Right ventricle myocardium inferior (tissue), 1 donor: ENCODE measurements at regions not wholly inside any gene's neighbourhood (a gene's known extent, or its start where the extent isn't known, plus 50 kb on each side); places are given as distances from the start of the nearest gene placed in this dataset.

Experiments used
- ATAC-seq: fragments of 200-7000 bp; cut with Tn5 transposase; one replicate; pipeline ENCODE4 v1.9.1; 2020; ENCODE audit warnings: mild to moderate bottlenecking, moderate library complexity
- DNase-seq: peaks from one replicate; pipeline ENCODE4 v3.0.0; 2021; ENCODE audit errors: missing footprints
- intact Hi-C: fragments of 100-400 bp; cut with DNase I; formaldehyde crosslinking; loops from one replicate; pipeline ENCODE4 v1.11.0; 2022
- donor health status: DM: no; HTN: yes; CAD: no; lungs with severe emphysema.

DNA sequence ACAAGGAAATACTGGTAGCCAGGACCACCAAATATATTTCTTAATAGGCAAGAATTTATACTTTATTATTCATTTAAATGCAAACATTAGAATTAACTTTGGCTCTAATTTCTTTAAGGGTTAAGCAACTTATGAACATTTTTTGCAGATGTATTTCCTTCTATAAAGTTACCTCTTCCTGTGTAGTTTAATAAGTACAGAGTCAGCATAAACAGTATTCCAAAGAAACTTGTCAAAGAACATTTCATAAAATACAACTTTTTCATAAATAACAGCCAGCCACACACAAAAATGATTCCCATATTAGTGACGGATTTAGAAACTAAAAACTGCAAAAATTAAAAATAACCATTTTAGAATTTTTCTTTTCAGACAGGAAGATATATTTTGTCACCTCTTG, 723.2 kb downstream of the KCNJ2 start:
- ATAC-seq (no peak), DNase-seq (no peak)
- intact Hi-C loops = no loop called here

DNA sequence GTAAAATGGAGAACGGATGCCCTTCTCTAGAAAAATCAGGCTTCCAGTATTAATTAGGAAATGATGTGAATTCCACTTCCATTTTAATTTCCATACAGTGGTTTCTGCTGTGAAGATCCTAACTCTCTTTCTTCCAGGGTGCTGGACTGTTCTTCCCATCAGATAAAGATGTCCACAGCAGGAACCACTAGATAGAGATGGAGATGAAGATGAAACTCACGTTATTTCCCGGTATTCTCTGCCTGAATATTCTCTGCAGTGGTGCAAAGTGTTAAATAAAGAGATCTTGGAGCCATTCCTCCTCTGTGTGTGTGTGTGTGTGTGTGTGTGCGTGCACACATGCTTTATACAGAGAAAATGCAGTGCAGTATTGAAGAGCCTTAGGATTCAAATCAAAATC, 727.5 kb downstream of the KCNJ2 start:
- no peak for ATAC-seq
- no peak for DNase-seq
- intact Hi-C loops = no loop called here

DNA sequence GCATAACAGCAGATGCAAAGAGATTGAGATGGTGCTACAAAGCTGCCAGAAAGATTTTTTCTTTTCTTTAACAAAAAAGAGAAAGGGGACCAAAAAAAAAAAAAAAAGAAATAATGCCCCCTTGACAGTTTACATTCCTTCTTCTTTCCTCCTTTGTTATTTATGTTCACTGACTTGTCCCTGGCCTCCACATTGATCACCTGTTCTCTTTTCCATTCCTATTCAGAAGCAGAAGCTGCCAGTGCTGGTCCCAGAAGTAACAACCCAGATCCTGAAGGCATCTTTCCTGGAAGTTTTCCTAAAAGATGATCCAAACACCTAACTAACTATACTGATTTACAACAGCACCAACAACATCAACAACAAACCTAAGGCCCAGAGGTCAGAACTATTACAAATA, 728.1 kb downstream of the KCNJ2 start:
- no peak for ATAC-seq
- intact Hi-C loops = no loop called here
- DNase-seq = no peak

DNA sequence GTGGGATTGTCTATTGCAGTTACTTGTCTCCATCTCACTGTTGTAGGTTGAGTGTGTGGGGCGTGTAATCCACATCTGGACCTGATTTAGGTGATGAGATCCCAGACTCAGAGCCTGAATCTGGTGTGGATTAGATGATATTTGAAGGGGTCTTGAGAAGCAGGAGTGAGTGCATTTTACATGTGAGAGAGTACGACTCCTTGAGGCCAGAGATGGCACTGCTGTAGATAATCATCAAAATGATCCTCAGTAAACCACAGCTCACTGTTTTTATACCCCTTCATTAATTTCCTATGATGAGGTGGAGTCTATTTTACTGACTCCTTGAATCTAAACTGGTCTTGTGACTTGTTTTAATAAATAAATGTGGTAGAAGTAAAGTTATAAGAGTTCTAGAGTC, 732.5 kb downstream of the KCNJ2 start:
- no peak for ATAC-seq
- intact Hi-C loops = no loop called here
- no peak for DNase-seq

DNA sequence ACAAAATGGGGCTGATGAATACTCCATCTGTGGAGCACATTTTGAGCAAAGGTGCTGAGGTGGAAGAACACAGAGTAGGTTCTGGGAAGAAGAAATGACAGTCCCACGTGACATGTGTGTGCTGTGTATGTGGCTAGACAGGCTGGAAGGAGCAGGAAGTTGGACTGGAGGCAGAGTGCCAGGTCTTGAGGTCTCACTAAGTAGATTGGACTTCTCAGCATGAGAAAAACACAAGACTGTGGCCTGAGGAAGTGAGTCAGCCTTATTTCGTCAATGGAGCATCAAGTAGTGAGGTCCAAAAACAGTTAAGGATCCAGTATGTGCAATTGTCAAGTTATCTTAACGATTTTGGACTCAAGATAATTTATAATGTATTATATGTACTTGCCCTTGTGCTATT, 736.5 kb downstream of the KCNJ2 start:
- DNase-seq (no peak), ATAC-seq (peak; percentile 44)
- intact Hi-C loops = no loop called here

DNA sequence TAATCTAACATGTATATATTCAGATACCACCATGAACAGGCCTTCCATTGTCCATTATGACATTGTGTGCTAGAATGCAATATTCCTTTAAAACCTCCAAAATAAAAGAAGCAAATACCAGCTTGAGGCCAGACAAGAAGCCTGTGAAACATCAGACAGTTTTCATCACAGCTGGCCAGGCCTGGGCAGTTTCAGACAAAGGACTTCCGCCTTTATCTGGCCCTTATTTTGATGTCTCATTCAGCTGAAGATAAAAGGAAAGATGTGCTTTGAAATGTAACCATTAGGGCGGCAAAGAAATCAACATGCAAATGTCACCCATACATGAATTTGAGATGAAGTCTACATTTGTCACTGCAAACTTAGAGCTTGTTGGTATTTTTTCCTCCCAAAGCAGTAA, 737.5 kb downstream of the KCNJ2 start:
- DNase-seq = no peak
- intact Hi-C loops = no loop called here
- ATAC-seq = no peak

DNA sequence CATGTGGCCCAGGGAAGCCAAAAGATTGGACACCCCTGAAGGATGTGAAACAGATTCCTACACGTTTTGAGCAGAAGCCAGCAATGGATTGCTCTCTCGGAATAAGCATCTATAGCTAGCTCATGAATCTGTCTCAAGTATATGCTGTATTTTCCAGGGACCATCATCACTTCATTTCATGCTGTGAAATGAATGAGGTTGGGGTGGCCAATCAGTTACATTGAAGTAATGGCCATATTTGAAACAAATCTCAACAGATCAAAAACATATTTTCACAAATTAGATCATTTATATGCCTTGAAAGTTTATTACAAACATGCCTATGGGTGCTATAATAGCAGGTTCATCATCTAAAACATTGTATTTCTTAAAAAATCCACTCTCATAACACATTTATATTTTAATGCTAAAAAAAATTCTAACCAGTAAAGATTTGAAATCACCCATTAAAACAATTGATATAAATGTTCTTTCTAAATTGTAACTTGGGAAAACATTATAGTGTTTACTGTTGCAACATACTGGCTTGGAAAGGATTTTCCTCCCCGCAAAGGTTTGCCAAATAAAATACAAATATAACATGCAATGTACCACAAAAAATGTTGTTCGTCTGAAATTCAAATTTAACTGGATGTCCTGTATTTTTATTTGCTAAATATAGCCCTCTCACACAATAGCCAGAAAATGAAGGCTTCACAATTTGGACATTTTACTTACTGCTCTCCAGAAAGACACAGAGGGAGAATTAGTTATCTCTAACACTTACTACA, 743.6 kb downstream of the KCNJ2 start:
- DNase-seq (no peak), ATAC-seq (no peak)
- intact Hi-C loops = loop anchor here (10.0 kb wide), 1 partner anchor 1132 kb away; no protein-coding TSS in a partner anchor

DNA sequence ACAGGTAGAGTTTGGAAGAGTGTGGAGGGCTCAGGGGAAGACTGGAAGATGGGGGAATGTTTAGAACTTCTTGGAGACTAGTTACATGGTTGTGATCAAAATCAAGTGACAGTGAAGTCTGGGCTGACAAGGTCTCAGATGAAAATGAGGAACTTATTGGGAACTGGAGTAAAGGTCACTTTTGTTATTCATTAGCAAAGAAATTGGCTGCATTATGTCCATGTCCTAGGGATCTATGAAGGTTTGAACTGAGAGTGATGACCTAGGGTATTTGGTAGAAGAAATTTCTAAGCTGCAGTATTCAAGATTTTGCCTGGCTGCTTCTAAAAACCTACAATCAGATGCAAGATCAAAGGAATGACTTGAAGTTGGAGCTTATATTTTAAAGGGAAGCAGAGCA, 747.1 kb downstream of the KCNJ2 start:
- ATAC-seq (no peak), DNase-seq (no peak)
- intact Hi-C loops = loop anchor here (10.0 kb wide), 1 partner anchor 1128 kb away; no protein-coding TSS in a partner anchor

DNA sequence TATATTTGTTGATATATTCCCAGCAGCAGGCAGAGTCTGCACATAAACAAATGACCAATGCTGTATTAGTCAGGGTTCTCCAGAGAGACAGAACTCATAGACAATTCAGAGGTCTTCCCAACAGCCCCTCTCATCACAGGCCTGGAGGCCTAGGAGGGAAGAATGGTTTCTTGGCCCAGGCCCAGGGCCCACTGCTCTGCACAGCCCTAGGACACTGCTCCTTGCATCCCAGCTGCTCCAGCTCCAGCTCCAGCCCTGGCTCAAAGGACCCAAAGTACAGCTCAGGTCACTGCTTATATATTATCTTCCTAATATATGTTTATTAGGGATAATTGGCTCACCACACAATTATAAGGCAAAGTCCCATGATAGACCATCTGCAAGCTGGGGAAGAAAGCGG, 749.9 kb downstream of the KCNJ2 start:
- no peak for ATAC-seq
- intact Hi-C loops = loop anchor here (10.0 kb wide), 1 partner anchor 1126 kb away; no protein-coding TSS in a partner anchor

DNA sequence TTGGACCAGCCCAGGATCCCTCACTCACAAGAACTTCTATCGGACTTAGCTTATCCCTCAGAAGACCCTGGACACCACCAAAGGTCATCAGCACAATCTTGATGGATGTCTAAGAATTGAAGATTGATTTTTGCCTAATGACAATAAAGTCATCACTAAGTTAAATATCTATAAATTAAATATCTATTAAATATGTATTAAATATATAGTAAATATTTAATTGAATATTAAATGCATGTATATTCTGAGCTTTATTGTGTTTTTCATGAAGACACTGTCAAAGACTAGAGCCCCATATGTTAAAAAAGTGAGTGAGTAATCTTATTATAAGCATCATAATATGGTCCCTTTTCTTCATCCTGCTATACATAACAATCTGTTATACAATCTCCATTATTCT, 751.1 kb downstream of the KCNJ2 start:
- DNase-seq = no peak
- intact Hi-C loops = no loop called here
- ATAC-seq = no peak

More for the DNA sequence above, 749.9 kb downstream of the KCNJ2 start:
- DNase-seq = no peak

DNA sequence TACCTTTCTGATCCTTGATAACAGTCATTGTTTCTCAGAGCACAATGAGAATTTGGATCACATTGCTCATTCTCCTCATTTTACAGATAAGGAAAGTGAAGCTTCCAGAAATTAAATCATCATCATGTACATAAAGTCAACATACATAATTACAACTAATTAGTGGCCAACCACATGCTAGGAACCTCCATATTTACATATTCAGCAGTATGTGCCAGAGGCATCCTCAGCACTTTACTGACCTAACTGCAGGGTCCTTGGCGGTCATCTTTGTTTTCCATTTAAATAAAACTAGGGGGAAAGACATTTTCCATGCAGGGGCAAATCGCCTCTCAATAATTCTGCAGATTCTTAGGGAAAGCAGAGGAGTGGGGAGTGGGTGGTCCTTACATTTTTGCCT, 752.9 kb downstream of the KCNJ2 start:
- intact Hi-C loops = no loop called here

DNA sequence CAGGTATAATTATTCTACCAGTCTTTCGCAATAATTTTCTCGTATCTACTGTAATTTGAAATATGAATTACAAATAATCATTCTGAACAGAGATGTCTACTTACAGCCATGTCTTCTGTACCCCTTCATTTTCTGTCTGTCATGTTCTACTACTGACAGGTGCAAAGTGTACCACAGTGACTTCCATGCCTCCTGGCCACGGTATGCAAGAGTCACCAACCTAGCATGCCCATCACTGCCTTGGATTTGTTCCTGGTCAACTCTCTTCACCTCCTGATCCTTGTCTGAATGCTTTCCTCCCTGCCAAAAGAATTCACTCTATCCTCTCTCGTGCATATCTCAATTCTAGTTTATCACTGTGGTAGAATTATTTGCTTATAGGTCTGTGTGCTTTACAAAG, 755.4 kb downstream of the KCNJ2 start:
- intact Hi-C loops = no loop called here
- ATAC-seq (no peak), DNase-seq (no peak)

More for the DNA sequence above, 752.9 kb downstream of the KCNJ2 start:
- DNase-seq (no peak), ATAC-seq (no peak)

DNA sequence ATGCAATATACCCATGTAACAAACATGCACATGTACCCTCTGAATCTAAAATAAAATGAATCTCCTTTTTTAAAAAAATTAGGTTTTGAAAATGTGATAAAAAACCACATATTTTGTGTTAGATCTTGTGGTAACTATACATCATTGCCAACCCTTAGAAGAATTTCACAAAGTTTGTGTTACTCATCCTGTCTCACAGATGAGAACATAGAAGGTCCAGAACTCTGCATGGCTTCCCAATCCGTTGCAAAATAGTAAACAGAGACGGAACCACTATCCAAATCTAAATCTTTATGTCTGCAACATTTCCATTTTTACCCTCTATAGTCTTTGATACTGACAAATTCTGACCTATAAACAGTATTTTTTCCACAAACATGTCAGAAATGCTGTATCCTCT, 759.9 kb downstream of the KCNJ2 start:
- intact Hi-C loops = no loop called here
- ATAC-seq = no peak
- no peak for DNase-seq

DNA sequence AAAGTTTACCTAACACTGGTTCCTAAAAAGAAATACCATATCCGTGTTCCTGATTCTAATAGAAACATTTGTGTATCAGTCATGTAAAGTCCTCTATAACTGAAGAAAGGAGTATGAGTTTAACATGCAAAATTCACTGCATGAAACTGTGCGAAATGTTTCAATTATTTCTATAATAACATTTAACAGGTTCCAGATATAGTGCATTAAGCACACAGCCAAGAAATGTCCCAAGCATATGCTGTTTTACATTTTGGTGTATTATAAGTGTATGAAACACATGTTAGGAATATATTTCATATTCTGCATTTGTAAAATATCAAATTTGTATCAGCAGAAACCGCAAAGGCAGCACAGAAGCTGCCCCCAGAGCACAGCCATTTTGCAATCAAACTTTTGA, 764.9 kb downstream of the KCNJ2 start:
- DNase-seq = no peak
- intact Hi-C loops = no loop called here
- no peak for ATAC-seq

DNA sequence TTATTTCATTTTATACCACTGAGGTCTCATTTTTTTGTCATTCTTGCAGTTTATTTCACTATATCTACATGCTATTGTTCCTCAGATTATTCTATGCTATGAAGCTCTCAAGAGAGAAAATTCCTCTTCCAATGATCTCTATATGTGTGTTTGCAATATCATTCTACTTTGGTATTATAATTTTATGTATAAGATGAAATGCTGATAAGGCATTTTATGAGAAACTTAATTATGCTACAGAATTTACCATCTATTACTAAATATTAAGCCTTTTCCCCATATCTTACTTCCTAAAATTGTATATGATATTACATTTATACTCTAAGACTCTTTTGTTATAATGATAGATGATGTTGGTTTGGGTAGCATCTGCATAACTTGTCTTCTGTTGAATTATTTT, 765.5 kb downstream of the KCNJ2 start:
- intact Hi-C loops = no loop called here
- ATAC-seq = no peak
- DNase-seq = no peak

DNA sequence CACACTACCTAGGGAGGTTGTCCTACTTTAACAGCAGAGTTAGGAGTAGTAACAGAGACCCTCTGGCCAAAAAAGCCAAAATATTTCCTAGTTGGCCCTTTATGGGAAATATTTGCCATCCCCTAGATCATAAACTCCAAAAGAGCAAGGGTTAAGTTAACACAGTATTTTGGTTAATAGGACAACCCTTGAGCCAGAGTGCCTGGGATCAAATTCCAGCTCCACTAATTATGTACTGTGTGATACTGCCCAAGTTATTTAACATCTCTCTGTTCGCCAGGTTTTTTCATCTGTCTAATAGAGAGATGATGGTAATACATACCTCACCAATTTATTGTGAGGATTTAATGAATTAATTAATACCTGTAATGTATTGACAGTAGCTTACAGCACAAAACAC, 767.4 kb downstream of the KCNJ2 start:
- ATAC-seq = no peak
- intact Hi-C loops = no loop called here
- no peak for DNase-seq

DNA sequence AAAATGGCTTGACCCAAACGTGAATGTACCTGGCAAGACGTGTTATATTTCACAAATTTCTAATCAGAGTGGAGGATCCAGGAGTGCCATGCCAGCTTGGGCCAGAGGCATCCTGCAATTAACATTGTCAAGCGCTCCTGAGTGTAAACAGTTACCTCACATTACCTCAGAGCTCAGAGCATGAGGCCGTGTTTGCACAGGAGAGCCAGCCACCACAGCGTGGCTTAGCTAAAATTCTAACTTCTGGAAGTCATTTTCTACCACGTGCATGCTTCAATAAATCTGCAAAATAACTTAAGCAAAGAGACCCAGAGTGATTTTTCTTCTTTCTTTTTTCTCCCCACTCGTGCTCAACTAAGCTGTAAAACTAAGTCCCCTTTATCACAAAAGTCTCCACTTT, 769.0 kb downstream of the KCNJ2 start:
- DNase-seq (no peak), ATAC-seq (no peak)
- intact Hi-C loops = no loop called here

DNA sequence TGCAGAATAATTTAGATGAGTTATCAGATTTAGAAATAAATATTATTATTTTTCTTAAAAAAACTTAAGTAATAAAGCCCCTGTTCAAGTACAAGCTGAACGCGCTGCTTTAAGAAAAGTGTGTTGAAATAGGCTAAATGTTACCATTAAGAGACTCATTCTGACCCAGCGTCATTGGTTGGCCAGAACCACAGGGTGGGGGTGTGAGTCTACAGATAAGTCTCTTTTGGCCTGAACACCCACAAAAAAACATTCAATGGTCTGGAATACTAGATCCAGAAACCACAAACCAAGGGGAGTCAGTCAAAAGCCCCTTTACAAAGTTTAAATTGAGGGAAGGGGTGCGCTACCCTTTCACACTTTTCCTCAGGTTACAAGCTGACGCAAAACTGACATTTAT, 776.1 kb downstream of the KCNJ2 start:
- DNase-seq (no peak), ATAC-seq (no peak)
- intact Hi-C loops = no loop called here

DNA sequence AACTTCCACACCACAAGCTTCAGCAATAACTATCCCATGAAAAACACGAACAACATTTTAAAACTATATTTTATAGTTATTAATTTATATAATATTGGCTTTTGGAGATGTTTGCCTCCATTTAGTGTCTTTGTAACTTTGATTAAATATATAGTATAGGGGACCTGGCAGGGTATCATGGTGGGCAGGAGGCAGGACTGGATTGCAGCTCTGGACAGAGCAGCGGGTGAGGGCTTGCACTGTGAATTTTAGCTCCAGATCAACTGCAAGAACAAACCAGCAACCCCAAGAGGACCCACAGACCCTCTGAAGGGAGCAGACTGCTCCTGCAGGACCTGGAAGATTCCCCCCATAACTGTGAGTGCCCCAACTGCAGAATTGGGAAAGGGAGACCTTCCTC, 777.9 kb downstream of the KCNJ2 start:
- ATAC-seq = no peak
- intact Hi-C loops = no loop called here
- DNase-seq = no peak

DNA sequence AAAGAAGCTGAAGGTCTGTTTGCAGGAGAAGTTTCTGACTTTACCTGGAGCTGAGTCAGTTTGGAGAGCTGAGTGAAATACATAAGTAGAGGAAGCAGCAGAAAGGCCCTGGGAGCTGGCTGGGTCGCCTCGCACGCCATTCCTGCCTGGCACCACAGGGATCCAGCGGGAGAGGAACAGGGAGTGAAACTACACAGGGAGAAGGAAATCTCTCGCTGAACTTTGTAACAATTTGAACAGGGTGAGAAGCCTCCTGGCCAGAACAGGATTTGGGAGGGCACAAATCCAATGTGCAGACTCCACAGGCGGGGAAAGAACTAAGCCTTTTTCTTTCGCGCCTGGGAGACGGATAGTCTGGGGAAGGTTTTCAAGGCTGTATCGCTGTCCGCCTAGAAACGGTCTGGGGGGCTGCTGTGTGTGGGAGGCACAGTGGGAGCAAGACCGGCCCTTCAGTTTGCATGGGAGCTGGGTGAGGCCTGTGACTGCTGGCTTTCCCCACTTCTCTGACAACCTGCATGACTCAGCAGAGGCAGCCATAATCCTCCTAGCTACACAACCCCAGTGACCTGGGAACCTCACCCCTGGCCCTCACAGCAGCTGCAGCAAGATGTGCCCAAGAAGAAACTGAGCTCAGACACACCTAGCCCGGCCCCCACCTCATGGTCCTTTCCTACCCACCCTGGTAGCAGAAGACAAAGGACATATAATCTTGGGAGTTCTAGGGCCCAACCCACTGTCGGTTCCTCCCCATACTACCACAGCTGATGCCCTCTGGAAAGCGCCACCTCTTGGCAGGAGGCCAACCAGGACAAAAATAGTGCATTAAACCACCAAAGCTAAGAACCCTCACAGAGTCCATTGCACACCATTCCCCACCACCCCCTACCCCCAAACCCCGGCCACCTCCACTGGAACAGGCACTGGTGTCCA, 778.6 kb downstream of the KCNJ2 start:
- no peak for DNase-seq
- no peak for ATAC-seq
- intact Hi-C loops = no loop called here
